Suprapubic skin (tissue), 4 donors: ENCODE measurements at regions not wholly inside any gene's neighbourhood (a gene's known extent, or its start where the extent isn't known, plus 50 kb on each side); places are given as distances from the start of the nearest gene placed in this dataset.
"Not testable (repeated sequence)": the region's sequence is repeated elsewhere in the genome, so short reads cannot be mapped to it uniquely, and the experiment has no call there.

Experiments
- DNase-seq, 2 donors: peaks; one replicate each; pipeline ENCODE4 v3.0.0-alpha.2; 2019; ENCODE audit warnings: low spot score in 2 of 2
- H3K27ac ChIP-seq: fragments of 200-600 bp; sonication (generic); one replicate; pipeline ENCODE4 v1.5.1; 2019
- H3K27me3 ChIP-seq: fragments of 200-600 bp; sonication (generic); one replicate; pipeline ENCODE4 v1.5.1; 2019
- H3K36me3 ChIP-seq: fragments of 200-600 bp; sonication (generic); one replicate; pipeline ENCODE4 v1.5.1; 2019
- H3K4me1 ChIP-seq: fragments of 200-600 bp; sonication (generic); one replicate; pipeline ENCODE4 v1.5.1; 2019
- H3K4me3 ChIP-seq: fragments of 200-600 bp; sonication (generic); one replicate; pipeline ENCODE4 v1.5.1; 2019; ENCODE audit warnings: mild to moderate bottlenecking
- H3K9me3 ChIP-seq: fragments of 200-600 bp; sonication (generic); one replicate; pipeline ENCODE4 v1.5.1; 2019
- CTCF ChIP-seq, 2 donors: fragments of 200-600 bp in 1 of 2; fragments of 450-650 bp in 1 of 2; sonication (generic) in 1 of 2; IDR thresholded peaks; one replicate each; pipeline ENCODE4 v1.5.1; 2016 to 2019; ENCODE audit warnings: antibody characterized with exemption in 2 of 2, mild to moderate bottlenecking in 1 of 2, moderate library complexity in 1 of 2
- EP300 ChIP-seq: sonication (generic); formaldehyde crosslinking; IDR thresholded peaks from one replicate; pipeline ENCODE4 v1.6.1; 2017; ENCODE audit warnings: antibody characterized with exemption
- POLR2A ChIP-seq, 2 donors: fragments of 450-650 bp; IDR thresholded peaks; one replicate each; pipeline ENCODE4 v1.6.1; 2017; ENCODE audit warnings: antibody characterized with exemption in 2 of 2, mild to moderate bottlenecking in 2 of 2, moderate library complexity in 2 of 2
- POLR2AphosphoS5 ChIP-seq, 3 donors: sonication (generic); formaldehyde crosslinking; IDR thresholded peaks; one replicate each; pipeline ENCODE4 v1.6.1; 2017; ENCODE audit warnings: antibody characterized with exemption in 3 of 3
- WGBS: methylation state at CpG from one replicate; pipeline ENCODE4 v1.1.5; 2018; 5-methylcytosine and 5-hydroxymethylcytosine counted together

GRCh38 chr11:16527525-16528246 is 171.3 kb upstream of the SOX6 start:
- TF ChIP-seq CTCF (IDR thresholded peaks at IDR 0.05) (no peak), POLR2A (IDR thresholded peaks at IDR 0.05) (no peak), EP300 (no peak), POLR2AphosphoS5 (IDR thresholded peaks at IDR 0.05) (no peak)
- Histone ChIP-seq H3K9me3 (no peaks in the 10 kb centered on the region), H3K27ac (no peak overlapping the region), H3K27me3 (no peaks in the 10 kb centered on the region), H3K36me3 (no peaks in the 10 kb centered on the region), H3K4me1 (peaks cover 5% of the 10 kb centered on the region), H3K4me3 (no peak overlapping the region)
- DNase-seq = no peak
- 81% methylated on average over 7 of the region's 7 CpGs for WGBS

- 79% methylated on average over 1 of the region's 1 CpG for WGBS
- Histone ChIP-seq H3K9me3 (no peaks in the 10 kb centered on the region), H3K27me3 (no peaks in the 10 kb centered on the region), H3K4me3 (no peak overlapping the region), H3K36me3 (no peaks in the 10 kb centered on the region), H3K4me1 (peaks cover 5% of the 10 kb centered on the region), H3K27ac (no peak overlapping the region)
- TF ChIP-seq CTCF (IDR thresholded peaks at IDR 0.05) = no peak
- no peak for TF ChIP-seq POLR2AphosphoS5 (IDR thresholded peaks at IDR 0.05)
- TF ChIP-seq POLR2A (IDR thresholded peaks at IDR 0.05) = no peak
- no peak for DNase-seq
Measured at GRCh38 chr11:16526947-16527346, 170.6 kb upstream of the SOX6 start.

GRCh38 chr11:16520713-16521112 is 164.4 kb upstream of the SOX6 start:
- not testable (repeated sequence) for H3K4me1 ChIP-seq, H3K36me3 ChIP-seq, DNase-seq, H3K9me3 ChIP-seq, H3K27ac ChIP-seq, H3K27me3 ChIP-seq, H3K4me3 ChIP-seq
- WGBS = 91% methylated on average over 9 of the region's 11 CpGs

GRCh38 chr11:16512899-16513241 is 156.5 kb upstream of the SOX6 start:
- no peaks in the 10 kb centered on the region for H3K36me3 ChIP-seq
- no peak overlapping the region for H3K4me3 ChIP-seq
- TF ChIP-seq POLR2A (IDR thresholded peaks at IDR 0.05) (no peak), POLR2AphosphoS5 (IDR thresholded peaks at IDR 0.05) (no peak), EP300 (no peak), CTCF (IDR thresholded peaks at IDR 0.05) (no peak)
- H3K4me1 ChIP-seq = no peaks in the 10 kb centered on the region
- H3K27me3 ChIP-seq = no peaks in the 10 kb centered on the region
- DNase-seq = no peak
- H3K27ac ChIP-seq = no peak overlapping the region
- H3K9me3 ChIP-seq = no peaks in the 10 kb centered on the region

DNA sequence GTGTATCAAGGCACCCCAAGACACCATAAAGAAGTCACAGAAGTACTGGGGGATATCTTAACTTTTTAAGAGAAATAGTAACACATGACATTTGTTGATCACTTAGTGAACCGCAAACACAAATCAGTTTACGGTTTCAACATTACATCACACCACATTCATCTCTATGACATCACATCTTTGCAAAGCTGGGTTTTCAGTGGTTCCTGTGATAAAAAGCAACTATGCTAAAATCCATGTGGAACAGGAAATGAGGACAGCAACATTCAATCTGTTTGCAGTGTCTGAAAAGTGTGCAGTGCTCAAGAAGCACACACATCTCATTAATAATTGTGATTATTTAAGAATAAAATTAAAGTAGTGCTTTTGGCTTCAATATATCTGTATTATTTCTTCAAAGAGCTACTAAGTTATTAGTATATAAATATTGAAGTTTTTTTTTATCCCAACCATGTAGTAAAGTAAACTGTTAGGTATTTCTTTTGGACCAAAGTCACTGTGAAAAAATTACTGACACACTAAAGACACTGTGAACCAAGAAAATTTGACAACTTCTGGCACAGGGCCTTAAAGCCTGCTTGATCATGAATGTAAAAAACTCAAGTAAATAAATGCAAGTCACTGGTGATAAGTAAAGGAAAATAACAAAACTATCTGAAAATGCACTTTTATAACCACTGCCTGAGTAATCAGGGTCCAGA is 156.0 kb upstream of the SOX6 start:
- Histone ChIP-seq H3K4me3 (no peak overlapping the region), H3K9me3 (no peaks in the 10 kb centered on the region), H3K4me1 (no peaks in the 10 kb centered on the region), H3K36me3 (no peaks in the 10 kb centered on the region), H3K27me3 (no peaks in the 10 kb centered on the region), H3K27ac (no peak overlapping the region)
- TF ChIP-seq CTCF (IDR thresholded peaks at IDR 0.05) = no peak
- WGBS = 75% methylated on average over 2 of the region's 2 CpGs
- DNase-seq = no peak
